DOHH2 (cell line): ENCODE measurements at regions not wholly inside any gene's neighbourhood (a gene's known extent, or its start where the extent isn't known, plus 50 kb on each side); places are given as distances from the start of the nearest gene placed in this dataset.

ENCODE experiments used
- H3F3A ChIP-seq: fragments of 200-600 bp; sonication (generic), shearing (Covaris generic); 2 replicates; pipeline ENCODE4 v1.6.0; 2016; ENCODE audit warnings: antibody characterized with exemption, mild to moderate bottlenecking; ENCODE audit not compliant: control insufficient read depth, insufficient read depth
- H3K27ac ChIP-seq: fragments of 200-600 bp; sonication (generic); 2 replicates; pipeline ENCODE4 v1.5.1; 2014; ENCODE audit warnings: low read depth, mild to moderate bottlenecking, low read length, moderate library complexity
- H3K27me3 ChIP-seq: fragments of 200-600 bp; sonication (generic); 2 replicates; pipeline ENCODE4 v1.6.1; 2014; ENCODE audit warnings: mild to moderate bottlenecking, low read length, mixed read lengths; ENCODE audit not compliant: control insufficient read depth
- H3K36me3 ChIP-seq: fragments of 200-600 bp; sonication (generic); 2 replicates; pipeline ENCODE4 v1.6.1; 2014; ENCODE audit warnings: mild to moderate bottlenecking, low read length, moderate library complexity, mixed read lengths; ENCODE audit not compliant: control insufficient read depth
- H3K4me1 ChIP-seq: fragments of 200-600 bp; sonication (generic); 2 replicates; pipeline ENCODE4 v1.6.1; 2014; ENCODE audit warnings: mild to moderate bottlenecking, low read length, mixed read lengths; ENCODE audit not compliant: control insufficient read depth
- H3K4me2 ChIP-seq: fragments of 200-600 bp; sonication (generic); 2 replicates; pipeline ENCODE4 v1.6.0; 2014; ENCODE audit warnings: mild to moderate bottlenecking, low read length, moderate library complexity
- H3K4me3 ChIP-seq: fragments of 200-600 bp; sonication (generic); 2 replicates; pipeline ENCODE4 v1.5.1; 2014; ENCODE audit warnings: mild to moderate bottlenecking, low read length, mixed read lengths
- H3K79me2 ChIP-seq: fragments of 200-600 bp; sonication (generic); 2 replicates; pipeline ENCODE4 v1.6.1; 2014; ENCODE audit warnings: mild to moderate bottlenecking, low read length, mixed read lengths; ENCODE audit not compliant: control insufficient read depth
- H3K9me2 ChIP-seq: fragments of 200-600 bp; sonication (generic); replicated peaks from 2 replicates; pipeline ENCODE4 v1.6.1; 2014; ENCODE audit warnings: mild to moderate bottlenecking, low read length, mixed read lengths; ENCODE audit not compliant: control insufficient read depth
- H3K9me3 ChIP-seq: fragments of 200-600 bp; sonication (generic); 2 replicates; pipeline ENCODE4 v1.6.1; 2014; ENCODE audit warnings: antibody characterized with exemption, low read length, mixed read lengths; ENCODE audit not compliant: control insufficient read depth, insufficient read depth
- H4K20me1 ChIP-seq: fragments of 200-600 bp; sonication (generic); 2 replicates; pipeline ENCODE4 v1.6.0; 2014; ENCODE audit warnings: low read depth, mild to moderate bottlenecking, antibody characterized with exemption, low read length, moderate library complexity; ENCODE audit not compliant: control insufficient read depth, insufficient read depth
- CTCF ChIP-seq: fragments of 200-600 bp; sonication (generic); IDR thresholded peaks from one replicate; pipeline ENCODE4 v1.5.1; 2014; ENCODE audit warnings: antibody characterized with exemption, mild to moderate bottlenecking, low read depth, low read length; ENCODE audit not compliant: poor library complexity, severe bottlenecking
- EZH2phosphoT487 ChIP-seq: fragments of 200-600 bp; sonication (generic); IDR thresholded peaks from 2 replicates; pipeline ENCODE4 v1.6.1; 2017; ENCODE audit warnings: borderline replicate concordance, mild to moderate bottlenecking, antibody characterized with exemption, low read length, moderate library complexity, mixed read lengths

DNA sequence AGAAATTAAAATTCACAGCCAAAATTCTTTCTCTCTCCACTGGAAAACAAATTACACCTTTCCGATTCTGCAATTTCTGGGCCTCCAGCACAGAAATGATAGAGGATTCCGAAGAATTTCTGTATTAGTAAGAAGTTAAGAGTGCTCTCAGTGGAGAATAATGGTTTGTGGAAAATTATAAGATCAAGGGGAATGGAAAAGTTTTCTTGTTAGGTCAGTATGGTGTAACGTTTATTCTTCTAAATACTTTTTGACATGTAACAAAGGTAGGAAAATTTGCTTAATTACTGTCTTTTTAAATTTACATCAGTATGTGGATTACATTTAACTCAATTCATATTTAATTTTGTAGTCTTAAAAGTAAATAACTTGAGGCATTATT is 288.3 kb upstream of the NFE2L3 start:
- Histone ChIP-seq H3K9me3 (peaks cover 8% of the 10 kb centered on the region), H3K27me3 (peaks cover 30% of the 10 kb centered on the region), H3K4me1 (peaks cover 9% of the 10 kb centered on the region; the same call in 1 of the 2 replicates), H3K4me2 (no peak overlapping the region), H3K27ac (no peak overlapping the region), H3K36me3 (no peaks in the 10 kb centered on the region), H3K9me2 (no peaks in the 10 kb centered on the region), H3K79me2 (no peaks in the 10 kb centered on the region), H3K4me3 (no peak overlapping the region), H4K20me1 (no peaks in the 10 kb centered on the region), H3F3A (no peaks in the 10 kb centered on the region)
- no peak for TF ChIP-seq EZH2phosphoT487
- TF ChIP-seq CTCF, result no peak

- TF ChIP-seq CTCF (no peak), EZH2phosphoT487 (no peak)
- peaks cover 38% of the 10 kb centered on the region for H3K27me3 ChIP-seq
- H3K4me1 ChIP-seq, result peaks cover 9% of the 10 kb centered on the region; the same call in 1 of the 2 replicates
- H3K4me3 ChIP-seq, result no peak overlapping the region
- no peaks in the 10 kb centered on the region for H4K20me1 ChIP-seq
- no peak overlapping the region for H3K27ac ChIP-seq
- no peaks in the 10 kb centered on the region for H3K9me2 ChIP-seq
- no peaks in the 10 kb centered on the region for H3K36me3 ChIP-seq
- H3F3A ChIP-seq, result no peaks in the 10 kb centered on the region
- H3K79me2 ChIP-seq, result no peaks in the 10 kb centered on the region
- no peak overlapping the region for H3K4me2 ChIP-seq
- H3K9me3 ChIP-seq, result peaks cover 8% of the 10 kb centered on the region
Measured at GRCh38 chr7:25864511-25864910, 287.5 kb upstream of the NFE2L3 start.

- Histone ChIP-seq H3K27me3 (peaks cover 45% of the 10 kb centered on the region), H3K36me3 (no peaks in the 10 kb centered on the region), H3K4me1 (peaks cover 9% of the 10 kb centered on the region; the same call in 1 of the 2 replicates), H3K9me2 (no peaks in the 10 kb centered on the region), H4K20me1 (no peaks in the 10 kb centered on the region), H3K4me2 (no peak overlapping the region), H3F3A (no peaks in the 10 kb centered on the region), H3K27ac (no peak overlapping the region), H3K4me3 (no peak overlapping the region), H3K79me2 (no peaks in the 10 kb centered on the region), H3K9me3 (peaks cover 8% of the 10 kb centered on the region)
- TF ChIP-seq CTCF, result no peak
- TF ChIP-seq EZH2phosphoT487, result no peak
Measured at GRCh38 chr7:25864943-25865751, 286.9 kb upstream of the NFE2L3 start.
